Medulla oblongata (tissue), 1 donor: ENCODE measurements at regions not wholly inside any gene's neighbourhood (a gene's known extent, or its start where the extent isn't known, plus 50 kb on each side); places are given as distances from the start of the nearest gene placed in this dataset.
"Not testable (repeated sequence)": the region's sequence is repeated elsewhere in the genome, so short reads cannot be mapped to it uniquely, and the experiment has no call there.

Experiments used
- DNase-seq: peaks from one replicate; pipeline ENCODE4 v3.0.0-alpha.2; 2015; ENCODE audit errors: extremely low spot score

- DNase-seq = no peak
Measured at GRCh38 chr5:82649943-82650342, 371.8 kb upstream of the RPS23 start.

- no peak for DNase-seq
Measured at GRCh38 chr5:82644766-82645165, 366.6 kb upstream of the RPS23 start.

GRCh38 chr5:82644229-82644628 is 366.1 kb upstream of the RPS23 start:
- no peak for DNase-seq

- no peak for DNase-seq
Measured at GRCh38 chr5:82642313-82642712, 364.2 kb upstream of the RPS23 start.

GRCh38 chr5:82641331-82642003 is 363.3 kb upstream of the RPS23 start:
- DNase-seq = peak; percentile 96

GRCh38 chr5:82640916-82641315 is 362.8 kb upstream of the RPS23 start:
- DNase-seq = peak; percentile 39

- DNase-seq = peak; percentile 11
Measured at GRCh38 chr5:82639393-82640144, 361.4 kb upstream of the RPS23 start.

GRCh38 chr5:82636591-82636990 is 358.4 kb upstream of the RPS23 start:
- DNase-seq = no peak

- DNase-seq = no peak
Measured at GRCh38 chr5:82635561-82636288, 357.6 kb upstream of the RPS23 start.

GRCh38 chr5:82628364-82628910 is 350.3 kb upstream of the RPS23 start:
- DNase-seq = no peak

GRCh38 chr5:82626905-82627591 is 348.9 kb upstream of the RPS23 start:
- DNase-seq = not testable (repeated sequence)

GRCh38 chr5:82626012-82626411 is 347.9 kb upstream of the RPS23 start:
- DNase-seq = not testable (repeated sequence)

GRCh38 chr5:82624062-82624461 is 345.9 kb upstream of the RPS23 start:
- DNase-seq = no peak

- DNase-seq = no peak
Measured at GRCh38 chr5:82622711-82623514, 344.8 kb upstream of the RPS23 start.

GRCh38 chr5:82622205-82622604 is 344.1 kb upstream of the RPS23 start:
- no peak for DNase-seq

GRCh38 chr5:82620957-82621600 is 342.9 kb upstream of the RPS23 start:
- DNase-seq = no peak

- no peak for DNase-seq
Measured at GRCh38 chr5:82619097-82619496, 340.9 kb upstream of the RPS23 start.

- DNase-seq = no peak
Measured at GRCh38 chr5:82614706-82615105, 336.6 kb upstream of the RPS23 start.

GRCh38 chr5:82613891-82614290 is 335.7 kb upstream of the RPS23 start:
- DNase-seq = no peak

GRCh38 chr5:82610686-82611085 is 332.5 kb upstream of the RPS23 start:
- DNase-seq = no peak
